HG03571 (cell line): ENCODE measurements at regions not wholly inside any gene's neighbourhood (a gene's known extent, or its start where the extent isn't known, plus 50 kb on each side); places are given as distances from the start of the nearest gene placed in this dataset.
"Not testable (repeated sequence)": the region's sequence is repeated elsewhere in the genome, so short reads cannot be mapped to it uniquely, and the experiment has no call there.

ENCODE experiments used
- ATAC-seq: cut with Tn5 transposase; IDR thresholded peaks from one replicate; pipeline ENCODE4 v1.9.1; 2021; ENCODE audit not compliant: unreplicated experiment

DNA sequence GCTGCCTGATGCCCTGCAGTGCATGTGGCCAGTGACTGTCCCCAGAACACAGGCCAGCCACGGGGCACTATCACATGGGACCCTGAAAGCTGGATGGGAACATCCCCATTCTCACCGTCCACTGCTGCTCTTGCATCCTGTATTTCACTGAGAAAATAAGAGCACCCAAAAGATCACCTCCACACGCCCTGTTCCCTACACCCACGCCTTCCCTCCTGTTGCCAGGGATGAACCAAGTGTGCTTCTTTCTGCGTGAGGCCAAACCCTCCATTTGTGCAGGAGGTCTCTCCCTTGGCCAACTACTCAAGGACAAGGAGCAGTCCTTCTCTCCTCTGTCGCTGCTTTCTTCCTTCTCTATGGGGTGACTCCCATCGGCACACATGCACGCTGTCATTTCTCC lies 118.3 kb downstream of the LRRC37A3 start:
- not testable (repeated sequence) for ATAC-seq

DNA sequence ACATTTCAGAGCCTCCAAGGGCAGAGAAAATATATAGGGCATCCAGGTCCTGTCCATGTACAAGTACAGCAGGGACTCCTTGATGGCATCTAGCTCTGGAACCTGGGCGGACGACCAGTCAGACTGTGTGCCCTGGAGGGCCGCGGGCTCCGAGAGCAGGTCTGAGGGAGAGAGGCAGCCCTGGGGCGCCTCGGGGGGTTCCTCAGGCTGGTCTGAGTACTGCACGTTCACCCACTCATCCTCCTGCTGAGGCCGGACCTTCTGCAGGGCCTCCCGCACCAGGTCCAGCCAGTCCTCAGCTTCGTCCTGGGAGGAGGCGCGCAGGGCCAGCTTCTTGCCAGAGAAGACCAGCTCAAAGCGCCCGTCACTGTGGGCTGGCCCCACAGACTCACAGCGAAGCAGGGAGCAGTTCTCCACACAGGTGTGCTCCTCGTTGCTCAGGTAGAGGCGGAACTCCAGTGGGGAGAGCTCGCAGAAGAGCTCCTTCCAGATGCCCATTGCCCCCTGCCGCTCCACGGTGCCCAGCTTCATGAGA lies 118.8 kb downstream of the LRRC37A3 start:
- ATAC-seq: not testable (repeated sequence)

DNA sequence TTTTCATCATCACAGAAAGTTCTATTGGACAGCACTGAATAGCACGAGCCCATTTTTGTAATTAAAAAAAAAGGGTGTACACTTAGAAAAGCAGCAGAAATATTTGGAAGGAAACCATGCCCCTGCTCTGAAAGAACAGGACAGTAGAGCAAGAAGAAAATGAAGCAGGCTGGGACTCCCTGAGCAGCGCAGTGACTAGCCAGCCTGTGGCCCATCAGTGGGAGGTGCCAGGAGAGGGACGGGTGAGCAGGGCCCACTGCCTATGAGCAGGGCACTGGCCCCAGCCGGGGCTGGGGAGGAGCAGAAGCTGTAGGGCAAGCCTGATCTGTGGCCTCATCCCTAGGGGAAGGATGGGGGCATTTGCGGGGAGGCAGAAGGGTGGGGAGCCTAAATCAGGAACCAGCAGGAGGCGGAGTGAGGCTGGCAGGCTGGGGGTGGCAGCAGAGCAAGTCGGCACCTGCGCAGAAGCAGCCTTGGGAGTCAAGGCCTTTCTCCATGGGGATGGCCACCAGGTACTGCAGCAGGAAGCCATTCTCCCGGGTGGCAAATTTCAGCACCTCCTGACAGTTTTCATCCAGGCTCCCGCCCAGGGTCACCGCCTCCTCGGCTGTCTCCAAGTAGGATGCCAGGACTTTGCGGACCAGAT lies 119.6 kb downstream of the LRRC37A3 start:
- not testable (repeated sequence) for ATAC-seq

DNA sequence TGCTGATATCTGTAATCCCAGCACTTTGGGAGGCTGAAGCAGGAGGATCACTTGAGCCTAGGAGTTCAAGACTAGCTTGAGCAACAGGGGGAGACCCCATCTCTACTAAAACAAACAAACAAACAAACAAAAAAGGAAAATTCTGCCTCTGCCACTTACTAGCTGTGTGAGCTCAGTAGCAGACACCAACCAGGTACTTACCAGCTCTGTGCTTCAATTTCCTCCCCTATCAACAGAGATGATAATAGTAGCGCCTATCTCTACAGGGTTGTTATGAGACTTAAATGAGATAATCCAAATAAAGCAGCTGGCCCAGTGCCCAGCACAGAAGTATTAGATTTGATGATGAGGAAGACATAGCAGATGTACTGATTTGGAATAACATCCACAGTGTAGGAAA lies 120.3 kb downstream of the LRRC37A3 start:
- ATAC-seq: not testable (repeated sequence)

DNA sequence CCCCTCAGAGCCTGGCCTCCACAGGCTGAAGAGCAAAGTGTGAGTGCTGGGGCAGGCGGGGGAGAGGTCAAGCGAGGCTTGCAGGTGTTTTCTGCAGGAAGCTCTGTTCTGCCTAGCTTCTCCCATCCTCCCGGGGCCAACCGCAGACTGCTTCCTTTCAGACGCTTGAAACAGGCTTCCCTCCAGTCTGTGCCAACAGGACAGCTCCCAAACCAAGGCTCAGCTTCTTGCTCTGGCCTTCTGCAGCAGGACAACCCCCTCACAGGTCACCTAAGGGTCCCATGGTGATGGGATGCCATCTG lies 120.8 kb downstream of the LRRC37A3 start:
- not testable (repeated sequence) for ATAC-seq

DNA sequence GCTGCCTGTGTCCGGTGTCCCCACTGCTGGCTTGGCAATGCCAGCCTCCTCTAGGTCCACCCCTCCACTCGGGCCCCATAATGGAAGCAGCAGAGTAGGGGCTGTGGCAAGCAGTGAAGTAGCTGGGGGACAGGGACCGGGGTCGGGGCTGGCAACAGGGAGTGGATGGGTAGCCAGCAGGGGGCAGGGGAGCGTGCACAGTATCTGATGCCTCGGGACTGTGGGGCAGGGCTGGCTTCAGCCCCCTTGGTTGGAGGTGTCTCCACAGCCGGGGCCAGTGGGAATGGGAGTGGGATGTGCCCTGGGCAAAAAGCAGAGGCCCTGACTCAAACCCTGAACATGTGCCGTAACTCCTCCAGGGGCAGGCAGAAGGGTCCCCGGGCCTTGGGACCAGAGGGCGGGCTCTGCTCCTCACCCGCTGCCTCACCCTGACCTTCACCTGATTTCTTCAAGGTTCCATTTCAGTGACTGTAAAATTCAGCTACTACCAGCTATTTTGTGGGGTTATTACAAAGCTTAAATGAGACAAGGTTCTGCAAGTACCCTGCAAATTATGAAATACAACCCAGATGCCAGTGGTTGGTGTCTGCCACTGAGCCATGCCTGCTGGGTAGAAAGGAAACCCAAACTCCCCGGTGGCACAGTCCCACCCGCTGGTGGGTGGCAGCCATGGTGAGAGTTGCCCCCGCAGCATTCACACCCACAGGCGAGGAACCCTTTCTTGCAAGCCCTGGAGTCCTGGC lies 121.4 kb downstream of the LRRC37A3 start:
- not testable (repeated sequence) for ATAC-seq

DNA sequence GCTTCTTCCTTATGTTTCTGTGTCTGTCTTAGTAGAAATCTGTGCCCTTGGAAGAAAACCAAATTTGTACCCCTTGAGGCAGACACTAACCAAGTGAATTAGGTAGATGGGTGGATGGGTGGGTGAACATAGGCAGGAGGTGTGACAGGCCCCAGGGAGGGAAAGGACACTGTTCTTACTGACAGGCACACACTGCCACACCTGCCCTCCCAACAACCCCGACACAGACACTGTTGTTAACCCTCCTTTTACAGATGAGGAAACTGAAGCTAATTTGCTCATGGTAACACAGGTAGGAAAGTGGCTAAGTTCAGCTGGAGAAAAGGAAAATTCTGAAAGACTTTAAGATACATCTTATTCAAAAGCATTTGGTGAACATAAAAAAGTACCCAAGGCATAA lies 123.9 kb downstream of the LRRC37A3 start:
- ATAC-seq: not testable (repeated sequence)

DNA sequence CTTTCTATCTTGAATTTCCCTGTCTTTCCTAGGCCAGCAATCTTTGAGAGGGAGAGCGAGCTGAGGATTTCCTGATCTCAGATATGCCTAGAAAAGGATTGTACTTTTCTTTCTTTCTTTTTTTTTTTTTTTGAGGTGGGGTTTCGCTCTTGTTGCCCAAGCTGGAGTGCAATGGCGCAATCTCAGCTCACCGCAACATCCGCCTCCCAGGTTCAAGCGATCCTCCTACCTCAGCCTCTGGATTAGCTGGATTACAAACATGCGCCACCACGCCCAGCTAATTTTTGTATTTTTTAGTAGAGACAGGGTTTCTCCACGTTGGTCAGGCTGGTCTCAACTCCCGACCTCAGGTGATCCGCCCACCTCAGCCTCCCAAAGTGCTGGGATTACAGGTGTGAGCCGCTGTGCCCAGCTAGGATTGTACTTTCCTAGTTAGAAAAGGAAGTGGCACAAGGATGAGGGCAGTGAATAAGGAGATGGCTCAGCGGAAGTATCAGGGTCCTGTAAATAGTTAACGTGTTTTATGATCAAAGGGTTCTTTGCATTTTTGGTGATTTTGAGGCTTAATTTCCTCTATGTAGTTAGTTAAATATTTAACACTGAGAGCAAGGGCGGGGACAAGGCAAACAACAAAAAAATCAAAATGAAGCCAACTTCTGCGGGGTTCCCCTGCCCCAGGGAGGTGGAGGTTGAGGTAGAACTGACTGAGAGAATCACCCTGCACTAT lies 124.6 kb downstream of the LRRC37A3 start:
- not testable (repeated sequence) for ATAC-seq

DNA sequence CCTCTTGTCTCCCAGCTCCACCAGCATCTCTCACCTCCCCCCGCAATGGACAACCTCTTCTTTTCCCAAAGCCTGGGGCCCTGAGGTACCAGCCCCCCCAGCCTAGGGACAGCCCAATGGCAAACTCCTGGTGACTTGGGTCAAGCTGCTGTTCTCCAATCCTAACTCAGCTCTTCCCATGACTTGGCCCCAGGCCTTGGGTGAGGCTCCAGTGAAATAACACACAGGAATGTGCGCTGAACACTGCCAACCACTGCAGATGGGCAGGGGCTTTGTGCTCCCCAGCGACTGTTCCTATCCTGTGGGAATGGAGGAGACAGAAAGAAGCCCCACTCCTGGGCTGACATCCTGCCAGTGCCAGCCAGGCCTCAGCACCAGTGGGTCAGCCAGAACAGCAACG lies 125.2 kb downstream of the LRRC37A3 start:
- not testable (repeated sequence) for ATAC-seq

DNA sequence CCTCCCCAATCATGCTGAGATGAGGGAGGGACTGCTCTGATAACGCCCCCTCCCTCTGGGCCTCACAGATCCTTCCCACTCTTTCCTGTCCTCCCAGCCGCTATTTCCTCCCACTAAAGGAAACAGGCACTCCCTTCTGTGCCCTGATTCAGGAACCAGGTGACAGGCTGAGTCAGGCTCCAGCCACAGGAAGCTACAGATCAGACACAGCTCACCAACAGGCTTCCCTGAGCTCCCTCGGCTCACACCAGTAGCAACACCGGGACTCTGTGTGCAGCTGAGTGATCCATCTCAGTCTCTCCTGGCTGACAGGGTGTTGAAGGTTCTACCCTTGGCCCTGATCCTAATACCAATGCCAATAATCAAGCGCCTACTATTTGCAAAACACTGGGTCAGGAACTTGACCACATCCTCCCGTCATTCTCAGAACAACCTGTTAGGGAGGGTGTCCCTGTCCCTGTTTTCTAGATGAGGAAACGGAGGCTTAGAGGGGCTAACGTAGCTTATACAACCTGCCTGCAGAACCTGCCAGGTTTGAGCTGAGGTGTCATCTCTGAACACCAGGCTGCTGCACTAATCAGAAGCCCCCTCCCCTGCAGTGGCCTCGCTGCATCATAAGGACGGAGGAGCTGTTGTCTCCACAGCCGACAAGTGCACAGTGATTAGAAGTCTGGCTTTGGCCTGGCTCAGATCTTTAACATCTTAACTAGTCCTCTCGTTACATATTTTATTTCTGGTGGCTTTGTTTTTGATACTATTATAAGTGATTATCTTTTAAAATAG lies 126.3 kb downstream of the LRRC37A3 start:
- ATAC-seq: not testable (repeated sequence)

DNA sequence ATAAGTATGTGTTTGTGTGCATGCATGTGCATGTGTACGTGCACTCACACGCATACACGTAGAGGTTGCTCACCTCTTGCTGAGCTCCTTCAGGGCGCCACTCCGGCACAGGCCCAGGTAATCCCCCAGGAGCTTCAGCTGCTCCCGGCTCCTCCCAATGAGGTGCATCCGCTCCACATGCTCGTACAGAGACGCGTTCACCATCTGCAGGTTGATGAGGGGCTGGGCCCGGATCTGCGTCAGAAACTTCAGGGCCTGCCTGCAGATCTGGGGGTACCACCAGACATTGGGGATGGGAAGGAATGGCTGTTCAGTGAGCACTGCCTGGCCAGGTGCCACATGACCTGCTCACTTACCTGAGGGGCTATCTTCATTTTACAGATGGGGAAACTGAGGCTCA lies 127.0 kb downstream of the LRRC37A3 start:
- not testable (repeated sequence) for ATAC-seq

DNA sequence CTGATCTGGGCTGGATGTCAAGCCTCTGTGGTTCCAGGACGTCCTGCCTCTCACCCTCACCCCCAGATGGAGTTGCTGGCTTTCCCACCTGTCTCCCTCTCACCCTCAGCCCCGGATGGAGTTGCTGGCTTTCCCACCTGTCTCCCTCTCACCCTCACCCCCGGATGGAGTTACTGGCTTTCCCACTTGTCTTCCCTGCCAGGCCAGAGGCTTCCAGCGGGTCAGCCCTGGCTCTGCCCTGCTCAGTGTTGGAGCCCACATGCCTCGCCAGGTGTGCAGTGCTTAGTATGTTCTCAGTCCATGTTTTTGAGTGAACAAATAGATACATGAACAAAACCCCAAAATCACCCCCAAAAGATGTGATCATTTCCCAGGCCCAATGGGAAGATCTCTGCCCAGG lies 127.6 kb downstream of the LRRC37A3 start:
- not testable (repeated sequence) for ATAC-seq

DNA sequence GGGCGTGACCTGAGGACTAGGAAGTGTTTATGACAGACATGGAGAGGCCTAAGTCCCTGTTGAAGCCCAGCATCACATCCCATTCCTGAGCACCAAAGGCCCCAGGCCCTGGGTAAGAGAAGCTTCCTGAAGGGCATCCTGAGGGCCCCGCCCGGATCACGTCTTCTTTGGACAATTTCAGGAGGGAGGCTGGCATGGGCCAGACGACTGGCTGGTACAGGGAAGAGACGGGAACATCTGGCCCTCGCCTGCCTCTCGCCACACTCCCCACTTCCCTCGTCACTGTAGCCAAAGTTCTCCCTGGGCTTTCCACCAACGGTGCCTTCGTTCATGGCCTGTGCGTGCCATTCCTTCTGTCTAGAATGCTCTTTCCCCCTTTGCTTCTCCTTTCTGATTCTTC lies 128.1 kb downstream of the LRRC37A3 start:
- ATAC-seq: not testable (repeated sequence)

DNA sequence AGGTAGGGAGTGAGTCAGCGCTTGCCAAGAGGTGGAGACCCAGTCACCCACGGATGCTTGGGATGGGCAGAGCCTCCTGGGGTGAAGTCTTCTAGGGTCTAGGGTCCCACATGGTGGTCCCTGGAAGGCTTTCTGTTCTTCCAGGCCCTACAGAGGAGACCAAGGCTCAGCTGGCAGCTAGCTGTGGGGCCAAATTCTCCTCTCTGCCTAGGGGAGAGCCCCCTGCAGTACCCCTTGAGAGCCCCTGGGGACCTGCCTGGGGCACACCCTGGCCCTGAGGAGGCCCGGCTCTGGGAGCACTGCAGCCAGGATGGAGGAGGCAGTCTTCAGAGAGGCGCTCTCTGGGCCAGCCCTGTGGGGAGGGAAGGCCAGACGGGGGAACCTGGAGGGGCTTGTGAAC lies 128.6 kb upstream of the SMURF2 start:
- not testable (repeated sequence) for ATAC-seq

DNA sequence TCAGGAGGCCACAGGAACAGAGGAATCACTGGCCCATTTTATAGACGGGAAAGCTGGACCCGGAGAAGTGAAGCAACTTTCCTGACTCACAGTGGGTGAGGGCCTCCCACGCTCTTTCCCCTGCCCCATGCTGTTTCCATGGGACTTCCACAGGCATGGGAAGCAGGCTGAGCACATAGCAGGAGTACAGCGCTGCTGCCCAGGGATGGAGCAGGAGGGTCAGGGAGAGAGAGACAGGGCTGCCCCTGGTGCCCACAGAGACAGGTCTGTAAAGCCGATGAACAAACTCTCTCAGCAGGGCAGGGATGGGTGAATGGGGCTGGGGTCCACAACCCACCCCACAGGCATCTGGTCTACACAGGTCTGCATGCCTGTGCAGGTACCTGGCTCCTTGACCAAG lies 128.1 kb upstream of the SMURF2 start:
- ATAC-seq: not testable (repeated sequence)

DNA sequence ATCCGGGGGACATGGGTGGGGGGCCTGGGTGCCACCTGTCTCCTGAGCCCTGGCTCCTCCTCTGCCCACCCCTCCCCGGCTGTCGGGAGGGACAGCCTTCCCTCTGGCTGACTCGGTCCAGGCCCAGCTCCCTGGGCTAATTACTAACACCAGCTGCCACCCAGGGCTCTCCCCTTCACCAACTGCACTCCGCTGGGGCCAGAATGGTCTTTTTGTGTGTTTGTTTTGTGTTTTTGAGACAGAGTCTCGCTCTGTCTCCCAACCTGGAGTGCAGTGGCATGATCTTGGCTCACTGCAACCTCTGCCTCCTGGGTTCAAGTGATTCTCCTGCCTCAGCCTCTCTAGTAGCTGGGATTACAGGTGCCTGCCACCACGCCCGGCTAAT lies 126.9 kb upstream of the SMURF2 start:
- not testable (repeated sequence) for ATAC-seq

DNA sequence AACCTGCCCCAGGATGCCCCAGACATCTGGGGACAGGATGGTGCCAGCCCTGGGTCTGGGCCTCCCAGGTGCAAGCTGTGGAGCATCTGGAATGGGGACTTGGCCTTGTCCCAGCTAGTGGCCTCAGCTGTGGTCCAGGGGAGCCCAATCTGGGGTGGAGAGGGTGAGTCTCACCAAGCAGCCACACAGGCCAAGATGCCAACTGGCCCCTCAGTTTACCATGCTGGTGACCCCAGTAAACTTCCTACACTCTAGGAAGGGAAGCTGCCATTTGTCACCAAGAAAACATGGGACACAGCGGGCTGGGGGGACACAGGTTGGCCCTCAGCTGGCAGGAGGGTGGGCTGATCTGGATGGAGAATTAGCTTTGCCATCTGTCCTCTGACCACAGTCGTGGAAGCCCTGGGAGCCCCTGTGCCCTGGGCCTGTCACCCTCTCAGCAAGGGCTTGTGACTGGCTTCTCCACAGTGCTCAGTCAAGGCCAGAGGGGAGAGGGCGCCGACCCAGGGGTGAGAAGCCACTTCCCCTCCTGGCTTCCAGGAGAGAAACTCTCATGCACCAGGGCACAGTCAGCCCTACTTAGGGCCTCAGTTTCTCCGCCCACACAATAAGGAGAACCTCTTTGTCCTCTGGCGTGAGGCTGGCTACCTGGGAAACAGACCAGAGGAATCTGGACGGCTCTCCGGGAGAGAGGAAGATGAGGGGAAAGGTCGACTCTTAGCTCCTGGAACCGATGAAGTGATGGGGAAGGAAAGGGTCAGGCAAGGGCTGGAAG lies 126.4 kb upstream of the SMURF2 start:
- no peak for ATAC-seq

DNA sequence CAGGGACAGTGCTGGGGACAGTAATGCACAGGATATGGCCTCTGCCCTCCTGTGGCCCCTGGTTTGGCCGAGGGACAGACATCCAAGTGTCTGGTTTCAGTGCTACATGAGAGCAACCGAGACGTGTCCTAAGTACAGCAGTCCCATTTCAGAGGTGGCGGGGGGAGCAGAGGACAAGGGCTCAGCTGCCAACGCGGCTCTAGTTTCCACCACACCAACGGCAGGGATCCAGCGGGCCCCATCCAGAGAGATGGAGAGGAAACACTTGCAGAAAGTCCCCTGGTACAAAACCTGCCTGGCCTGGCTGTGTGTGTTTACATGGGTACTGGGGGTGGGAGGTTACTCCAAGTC lies 125.8 kb upstream of the SMURF2 start:
- no peak for ATAC-seq

DNA sequence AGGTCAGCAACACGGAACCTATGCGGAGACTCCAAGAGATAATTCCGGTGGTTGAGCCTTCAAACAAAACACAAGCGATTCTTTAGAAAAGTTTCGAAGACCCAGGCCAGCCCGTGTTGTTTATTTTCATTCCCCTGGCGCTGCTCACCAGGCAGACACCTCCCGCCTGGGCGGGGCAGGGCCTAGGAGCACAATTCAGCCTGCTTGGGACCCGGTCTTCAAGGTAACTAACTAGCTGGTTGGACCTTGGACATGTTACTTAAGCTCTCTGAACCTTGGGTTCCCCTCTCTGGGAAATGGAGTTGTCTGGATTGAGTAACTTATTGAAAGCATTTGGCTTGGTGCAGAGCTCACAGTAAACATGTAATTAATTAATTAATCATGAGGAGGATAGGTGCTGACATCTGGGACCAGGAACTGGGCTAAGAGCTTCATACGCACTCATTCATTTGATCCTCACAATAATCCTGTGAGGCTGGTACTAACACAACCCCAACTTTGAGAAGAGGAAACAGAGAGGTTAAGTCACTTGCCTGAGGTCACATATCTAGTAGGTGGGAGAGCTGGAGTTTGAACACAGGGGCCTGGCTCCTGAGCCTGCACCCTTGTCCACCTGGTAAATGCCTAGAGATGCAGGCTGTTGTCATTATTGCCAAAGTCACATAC lies 125.3 kb upstream of the SMURF2 start:
- ATAC-seq: no peak

DNA sequence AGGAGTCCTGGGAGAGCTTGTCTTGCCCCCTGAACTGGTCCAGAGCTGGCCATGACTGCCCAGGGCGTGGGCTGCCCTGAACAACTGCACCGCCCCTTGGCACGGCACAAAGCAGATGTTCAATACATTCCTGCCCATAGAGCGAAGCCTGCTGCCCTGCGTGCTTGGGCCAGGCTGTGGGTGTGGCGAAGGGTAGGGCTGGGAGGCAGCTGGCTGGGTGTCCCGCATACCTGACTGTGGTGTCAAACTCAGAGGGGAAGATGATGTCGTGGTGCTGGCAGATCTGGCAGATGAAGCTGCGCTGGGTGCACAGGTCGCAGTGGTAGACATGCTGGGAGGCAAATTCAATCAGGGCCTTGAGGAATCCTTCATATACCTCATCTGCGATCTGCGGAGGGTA lies 124.2 kb upstream of the SMURF2 start:
- no peak for ATAC-seq
